Head of caudate nucleus (tissue), 42 donors: ENCODE measurements at regions not wholly inside any gene's neighbourhood (a gene's known extent, or its start where the extent isn't known, plus 50 kb on each side); places are given as distances from the start of the nearest gene placed in this dataset.
"Not testable (repeated sequence)": the region's sequence is repeated elsewhere in the genome, so short reads cannot be mapped to it uniquely, and the experiment has no call there.

Experiments used
- DNase-seq, 42 donors: peaks; one replicate each; pipeline versions ENCODE4 v3.0.0 to v3.0.0-alpha.2; 2020 to 2021; ENCODE audit warnings: mixed read lengths in 7 of 42
- intact Hi-C: fragments of 100-400 bp; cut with DNase I; formaldehyde crosslinking; loops from one replicate; pipeline ENCODE4 v1.15.0; 2022

GRCh38 chr12:85423947-85424346 lies 143.9 kb downstream of the ALX1 start:
- intact Hi-C loops: no loop called here
- DNase-seq: no peak

GRCh38 chr12:85424581-85425348 lies 144.7 kb downstream of the ALX1 start:
- DNase-seq: no peak
- intact Hi-C loops: no loop called here

GRCh38 chr12:85425349-85425612 lies 145.3 kb downstream of the ALX1 start:
- DNase-seq: no peak
- intact Hi-C loops: no loop called here

- intact Hi-C loops: no loop called here
- DNase-seq: no peak
Observed at GRCh38 chr12:85425926-85426325, 145.9 kb downstream of the ALX1 start.

- intact Hi-C loops, DNase-seq: not testable (repeated sequence)
Observed at GRCh38 chr12:85433148-85433547, 153.1 kb downstream of the ALX1 start.

GRCh38 chr12:85440271-85440670 lies 160.3 kb downstream of the ALX1 start:
- DNase-seq: no peak
- intact Hi-C loops: no loop called here

GRCh38 chr12:85441025-85441424 lies 161.0 kb downstream of the ALX1 start:
- DNase-seq: no peak
- intact Hi-C loops: no loop called here

GRCh38 chr12:85441741-85442140 lies 161.7 kb downstream of the ALX1 start:
- intact Hi-C loops: no loop called here
- peak in 1 of 42 donors; percentile 7 for DNase-seq

GRCh38 chr12:85445060-85445938 lies 165.3 kb downstream of the ALX1 start:
- no peak for DNase-seq
- intact Hi-C loops: no loop called here

- intact Hi-C loops: no loop called here
Observed at GRCh38 chr12:85448031-85448430, 168.0 kb downstream of the ALX1 start.

GRCh38 chr12:85448548-85449139 lies 168.6 kb downstream of the ALX1 start:
- DNase-seq: peak in 1 of 42 donors; percentile 14
- intact Hi-C loops: no loop called here

More at GRCh38 chr12:85448031-85448430, 168.0 kb downstream of the ALX1 start:
- DNase-seq: no peak

GRCh38 chr12:85457016-85457415 lies 177.0 kb downstream of the ALX1 start:
- intact Hi-C loops: no loop called here
- DNase-seq: no peak

GRCh38 chr12:85461127-85461526 lies 181.1 kb downstream of the ALX1 start:
- intact Hi-C loops: no loop called here
- no peak for DNase-seq

- DNase-seq: no peak
- intact Hi-C loops: no loop called here
Observed at GRCh38 chr12:85462888-85463287, 182.9 kb downstream of the ALX1 start.

- intact Hi-C loops: no loop called here
- DNase-seq: no peak
Observed at GRCh38 chr12:85466890-85467289, 186.9 kb downstream of the ALX1 start.

- intact Hi-C loops: no loop called here
- DNase-seq: peak in 35 of 42 donors; percentile 2 to 79 (median 37)
Observed at GRCh38 chr12:85468356-85469157, 188.5 kb downstream of the ALX1 start.

- intact Hi-C loops: loop anchor here (10.0 kb wide), 1 partner anchor 395 kb away; no protein-coding TSS in a partner anchor
- DNase-seq: not testable (repeated sequence)
Observed at GRCh38 chr12:85469158-85470086, 189.4 kb downstream of the ALX1 start.

GRCh38 chr12:85475277-85475676 lies 195.3 kb downstream of the ALX1 start:
- not testable (repeated sequence) for DNase-seq
- intact Hi-C loops: loop anchor here (10.0 kb wide), 1 partner anchor 390 kb away; no protein-coding TSS in a partner anchor
